Common myeloid progenitor, CD34-positive (primary cell): ENCODE measurements at regions not wholly inside any gene's neighbourhood (a gene's known extent, or its start where the extent isn't known, plus 50 kb on each side); places are given as distances from the start of the nearest gene placed in this dataset.
"Not testable (repeated sequence)": the region's sequence is repeated elsewhere in the genome, so short reads cannot be mapped to it uniquely, and the experiment has no call there.

Experiments used
- CTCF ChIA-PET: fragments of 350-600 bp; sonication (Branson Sonifier 250); formaldehyde crosslinking; loops from one replicate; lab custom pipeline; 2021; ENCODE audit warnings: antibody characterized with exemption; lab: Charles Lee
- POLR2A ChIA-PET: fragments of 350-600 bp; sonication (Branson Sonifier 250); formaldehyde crosslinking; loops from one replicate; lab custom pipeline; 2021; ENCODE audit warnings: antibody characterized with exemption; lab: Charles Lee
- DNase-seq, 3 donors: peaks; one replicate each; pipeline versions ENCODE4 v3.0.0 to v3.0.0-alpha.2; 2013
- H3K27ac ChIP-seq, 2 experiments: 1 replicate in 1 of 2; 2 replicates in 1 of 2; pipeline ENCODE4 v1.7.0; 2013; ENCODE audit warnings: inconsistent platforms in 2 of 2, low read length in 2 of 2, mild to moderate bottlenecking in 2 of 2, low read depth in 1 of 2, moderate library complexity in 1 of 2; ENCODE audit not compliant: severe bottlenecking in 2 of 2, insufficient read depth in 1 of 2, poor library complexity in 1 of 2
- H3K27me3 ChIP-seq, 5 experiments: replicated peaks in 2 of 5; 1 replicate in 3 of 5; 2 replicates in 2 of 5; pipeline versions ENCODE4 v1.6.1 to v1.7.0; 2013; ENCODE audit warnings: low read length in 4 of 5, mild to moderate bottlenecking in 2 of 5, moderate library complexity in 2 of 5, inconsistent platforms in 1 of 5; ENCODE audit not compliant: insufficient read depth in 5 of 5, control insufficient read depth in 4 of 5
- H3K36me3 ChIP-seq, 4 experiments: 1 replicate in 2 of 4; 2 replicates in 2 of 4; pipeline versions ENCODE4 v1.6.1 to v1.7.0; 2013; ENCODE audit warnings: low read length in 3 of 4, control low read depth in 1 of 4, mild to moderate bottlenecking in 1 of 4; ENCODE audit not compliant: control insufficient read depth in 4 of 4, insufficient read depth in 4 of 4
- H3K4me1 ChIP-seq, 4 experiments: 1 replicate in 3 of 4; 2 replicates in 1 of 4; pipeline versions ENCODE4 v1.6.1 to v1.7.1; 2013; ENCODE audit warnings: low read length in 3 of 4, mild to moderate bottlenecking in 3 of 4, control low read depth in 1 of 4, inconsistent platforms in 1 of 4, moderate library complexity in 1 of 4; ENCODE audit not compliant: control insufficient read depth in 4 of 4, insufficient read depth in 4 of 4; ENCODE audit errors: control extremely low read depth in 1 of 4
- H3K4me3 ChIP-seq, 7 experiments: 1 replicate in 4 of 7; 2 replicates in 3 of 7; pipeline versions ENCODE4 v1.5.1 to v1.7.0; 2013; ENCODE audit warnings: mild to moderate bottlenecking in 7 of 7, low read length in 6 of 7, moderate library complexity in 6 of 7, inconsistent platforms in 2 of 7, low read depth in 2 of 7, control low read depth in 1 of 7; ENCODE audit not compliant: insufficient read depth in 4 of 7, control insufficient read depth in 1 of 7; ENCODE audit errors: extremely low read depth in 1 of 7
- H3K9me3 ChIP-seq, 5 experiments: 1 replicate in 4 of 5; 2 replicates in 1 of 5; pipeline versions ENCODE4 v1.6.1 to v1.7.1; 2013; ENCODE audit warnings: low read length in 4 of 5, mild to moderate bottlenecking in 2 of 5, inconsistent platforms in 1 of 5, low read depth in 1 of 5, moderate library complexity in 1 of 5; ENCODE audit not compliant: control insufficient read depth in 4 of 5, insufficient read depth in 2 of 5; ENCODE audit errors: control extremely low read depth in 1 of 5
- WGBS: methylation state at CpG from one replicate; pipeline ENCODE4 v1.1.5; 2013; ENCODE audit not compliant: insufficient coverage; 5-methylcytosine and 5-hydroxymethylcytosine counted together

GRCh38 chr1:121086249-121086648 lies 97.9 kb downstream of the FAM72B start:
- H3K27me3 ChIP-seq, H3K9me3 ChIP-seq, H3K4me1 ChIP-seq, H3K27ac ChIP-seq, POLR2A ChIA-PET, H3K4me3 ChIP-seq, CTCF ChIA-PET, H3K36me3 ChIP-seq, DNase-seq: not testable (repeated sequence)
- no CpG with 5 or more reads among the region's 3 CpGs for WGBS

- POLR2A ChIA-PET, H3K4me1 ChIP-seq, H3K4me3 ChIP-seq, H3K9me3 ChIP-seq, H3K27me3 ChIP-seq, CTCF ChIA-PET, H3K36me3 ChIP-seq, H3K27ac ChIP-seq: not testable (repeated sequence)
- peak in 1 of 3 donors; percentile 23 for DNase-seq
Measured at GRCh38 chr1:121087221-121087620, 96.9 kb downstream of the FAM72B start.

GRCh38 chr1:121088568-121088967 lies 95.6 kb downstream of the FAM72B start:
- H3K27ac ChIP-seq, DNase-seq, H3K36me3 ChIP-seq, H3K4me1 ChIP-seq, H3K27me3 ChIP-seq, H3K9me3 ChIP-seq, POLR2A ChIA-PET, CTCF ChIA-PET, H3K4me3 ChIP-seq: not testable (repeated sequence)
- WGBS, result no CpG with 5 or more reads among the region's 5 CpGs

GRCh38 chr1:121092329-121092968 lies 91.7 kb downstream of the FAM72B start:
- H3K27ac ChIP-seq, POLR2A ChIA-PET, H3K27me3 ChIP-seq, H3K36me3 ChIP-seq, H3K4me3 ChIP-seq, H3K4me1 ChIP-seq, H3K9me3 ChIP-seq, CTCF ChIA-PET: not testable (repeated sequence)
- peak; percentile 69 to 94 (median 89) for DNase-seq
- WGBS, result no CpG with 5 or more reads among the region's 2 CpGs

- H3K36me3 ChIP-seq, POLR2A ChIA-PET, H3K9me3 ChIP-seq, H3K27ac ChIP-seq, H3K4me1 ChIP-seq, CTCF ChIA-PET, H3K4me3 ChIP-seq, H3K27me3 ChIP-seq, DNase-seq: not testable (repeated sequence)
- no CpG with 5 or more reads among the region's 2 CpGs for WGBS
Measured at GRCh38 chr1:121095014-121095413, 89.1 kb downstream of the FAM72B start.

- WGBS, result no CpG with 5 or more reads among the region's 69 CpGs
- H3K36me3 ChIP-seq, H3K9me3 ChIP-seq, CTCF ChIA-PET, H3K27ac ChIP-seq, POLR2A ChIA-PET, H3K27me3 ChIP-seq, H3K4me1 ChIP-seq: not testable (repeated sequence)
- peak; percentile 60 to 78 (median 72) for DNase-seq
- H3K4me3 ChIP-seq, result peak overlapping the region in 5 of 7 experiments; percentile 14 to 63 (median 38)
Measured at GRCh38 chr1:121097127-121097866, 86.8 kb downstream of the FAM72B start.

GRCh38 chr1:121097867-121098215 lies 86.3 kb downstream of the FAM72B start:
- peak overlapping the region in 4 of 7 experiments; percentile 23 to 63 (median 36) for H3K4me3 ChIP-seq
- H3K27me3 ChIP-seq, H3K9me3 ChIP-seq, H3K4me1 ChIP-seq, H3K36me3 ChIP-seq, POLR2A ChIA-PET, CTCF ChIA-PET, H3K27ac ChIP-seq: not testable (repeated sequence)
- peak in 1 of 3 donors; percentile 13 for DNase-seq
- no CpG with 5 or more reads among the region's 21 CpGs for WGBS
